ENCODE measurements at regions not wholly inside any gene's neighbourhood (a gene's known extent, or its start where the extent isn't known, plus 50 kb on each side); places are given as distances from the start of the nearest gene placed in this dataset.

DNA sequence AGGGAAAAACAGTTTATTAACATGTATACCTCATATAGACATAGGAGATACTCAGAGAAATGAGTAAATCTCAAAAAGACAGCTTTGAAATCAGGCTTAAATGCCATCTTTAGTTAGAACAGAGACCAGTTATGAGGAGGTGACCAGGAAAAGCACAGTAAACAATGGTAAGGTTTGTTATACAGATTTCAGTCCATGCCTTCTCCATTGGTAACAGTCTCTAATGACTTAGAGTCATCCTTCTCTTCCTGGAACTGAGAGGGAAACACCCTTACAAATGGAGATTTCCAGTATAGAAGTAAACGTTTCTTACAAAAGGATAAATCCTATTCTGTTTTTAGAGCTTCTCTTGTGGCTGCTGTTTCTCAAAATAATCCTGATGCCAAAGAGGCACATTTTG is 476.3 kb upstream of the NAALADL2 start:
- no peaks in the 10 kb centered on the region for H4K20me1 ChIP-seq (ENCODE audit: insufficient read depth, low read length)
- H2AFZ ChIP-seq (ENCODE audit: low read depth, low read length), result no peak overlapping the region
- Mint-ChIP-seq H3K27me3 (ENCODE audit: low read depth, unreplicated experiment) (no peaks in the 10 kb centered on the region), H3K4me1 (ENCODE audit: low read depth, unreplicated experiment) (no peaks in the 10 kb centered on the region), H3K36me3 (ENCODE audit: low read depth, unreplicated experiment) (no peaks in the 10 kb centered on the region), H3K27ac (ENCODE audit: unreplicated experiment) (no peak overlapping the region), H3K9me3 (ENCODE audit: unreplicated experiment) (no peaks in the 10 kb centered on the region), H3K4me3 (ENCODE audit: unreplicated experiment) (no peak overlapping the region)
- no peaks in the 10 kb centered on the region for H3K79me2 ChIP-seq (ENCODE audit: insufficient read depth, low read length)
- DNase-seq (ENCODE audit: low read depth) (no peak), FAIRE-seq (no peak)
- no peak overlapping the region for H3K9ac ChIP-seq (ENCODE audit: low read length)
- no peak overlapping the region for H3K27ac ChIP-seq (ENCODE audit: low read depth, low read length)
- no peak for TF ChIP-seq EZH2 (IDR thresholded peaks at IDR 0.05; ENCODE audit: insufficient read depth, low read length)
- TF ChIP-seq, protein P1, sequence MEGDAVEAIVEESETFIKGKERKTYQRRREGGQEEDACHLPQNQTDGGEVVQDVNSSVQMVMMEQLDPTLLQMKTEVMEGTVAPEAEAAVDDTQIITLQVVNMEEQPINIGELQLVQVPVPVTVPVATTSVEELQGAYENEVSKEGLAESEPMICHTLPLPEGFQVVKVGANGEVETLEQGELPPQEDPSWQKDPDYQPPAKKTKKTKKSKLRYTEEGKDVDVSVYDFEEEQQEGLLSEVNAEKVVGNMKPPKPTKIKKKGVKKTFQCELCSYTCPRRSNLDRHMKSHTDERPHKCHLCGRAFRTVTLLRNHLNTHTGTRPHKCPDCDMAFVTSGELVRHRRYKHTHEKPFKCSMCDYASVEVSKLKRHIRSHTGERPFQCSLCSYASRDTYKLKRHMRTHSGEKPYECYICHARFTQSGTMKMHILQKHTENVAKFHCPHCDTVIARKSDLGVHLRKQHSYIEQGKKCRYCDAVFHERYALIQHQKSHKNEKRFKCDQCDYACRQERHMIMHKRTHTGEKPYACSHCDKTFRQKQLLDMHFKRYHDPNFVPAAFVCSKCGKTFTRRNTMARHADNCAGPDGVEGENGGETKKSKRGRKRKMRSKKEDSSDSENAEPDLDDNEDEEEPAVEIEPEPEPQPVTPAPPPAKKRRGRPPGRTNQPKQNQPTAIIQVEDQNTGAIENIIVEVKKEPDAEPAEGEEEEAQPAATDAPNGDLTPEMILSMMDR (IDR thresholded peaks at IDR 0.05; ENCODE audit: insufficient read depth, low read depth, low read length), result no peak
- no peaks in the 10 kb centered on the region for H3K36me3 ChIP-seq (ENCODE audit: insufficient read depth, low read length)
- no peaks in the 10 kb centered on the region for H3K27me3 ChIP-seq (ENCODE audit: insufficient read depth, low read length)
- H3K4me1 ChIP-seq (ENCODE audit: insufficient read depth, low read length), result no peaks in the 10 kb centered on the region
- H3K9me3 ChIP-seq (ENCODE audit: insufficient read depth, low read depth, low read length), result no peaks in the 10 kb centered on the region
- no peak overlapping the region for H3K4me2 ChIP-seq (ENCODE audit: low read length)
- no peak overlapping the region for H3K4me3 ChIP-seq (ENCODE audit: insufficient read depth, low read depth, low read length)

DNA sequence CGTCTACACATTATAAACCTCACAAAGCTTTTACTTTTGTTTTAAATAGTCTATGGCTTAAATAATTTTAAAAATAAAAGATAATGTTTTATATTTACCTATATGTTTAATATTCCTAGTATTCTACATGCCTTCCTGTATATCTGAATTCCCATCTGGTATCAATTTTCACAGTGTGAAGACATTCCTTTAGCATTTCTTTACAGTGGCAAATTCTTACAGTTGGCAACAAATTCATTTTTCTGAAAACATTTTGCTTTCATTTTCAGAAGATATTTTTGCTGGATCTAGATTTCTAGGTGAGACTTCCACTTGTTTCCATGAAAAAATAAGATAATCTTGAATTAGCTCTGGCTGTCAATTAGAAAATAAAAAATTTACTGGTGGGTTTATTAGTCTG is 471.4 kb upstream of the NAALADL2 start:
- Histone ChIP-seq H3K4me2 (ENCODE audit: low read length) (no peak overlapping the region), H3K79me2 (ENCODE audit: insufficient read depth, low read length) (no peaks in the 10 kb centered on the region), H3K9ac (ENCODE audit: low read length) (no peak overlapping the region), H3K9me3 (ENCODE audit: insufficient read depth, low read depth, low read length) (no peaks in the 10 kb centered on the region), H2AFZ (ENCODE audit: low read depth, low read length) (no peak overlapping the region), H3K27me3 (ENCODE audit: insufficient read depth, low read length) (no peaks in the 10 kb centered on the region), H4K20me1 (ENCODE audit: insufficient read depth, low read length) (no peaks in the 10 kb centered on the region), H3K27ac (ENCODE audit: low read depth, low read length) (no peak overlapping the region), H3K4me3 (ENCODE audit: insufficient read depth, low read depth, low read length) (no peak overlapping the region), H3K4me1 (ENCODE audit: insufficient read depth, low read length) (no peaks in the 10 kb centered on the region), H3K36me3 (ENCODE audit: insufficient read depth, low read length) (no peaks in the 10 kb centered on the region)
- Mint-ChIP-seq H3K4me3 (ENCODE audit: unreplicated experiment) (no peak overlapping the region), H3K36me3 (ENCODE audit: low read depth, unreplicated experiment) (no peaks in the 10 kb centered on the region), H3K9me3 (ENCODE audit: unreplicated experiment) (peaks cover 4% of the 10 kb centered on the region), H3K27me3 (ENCODE audit: low read depth, unreplicated experiment) (no peaks in the 10 kb centered on the region), H3K27ac (ENCODE audit: unreplicated experiment) (no peak overlapping the region), H3K4me1 (ENCODE audit: low read depth, unreplicated experiment) (no peaks in the 10 kb centered on the region)
- DNase-seq (ENCODE audit: low read depth) (no peak), FAIRE-seq (no peak)
- TF ChIP-seq, protein P1 (IDR thresholded peaks at IDR 0.05; ENCODE audit: insufficient read depth, low read depth, low read length), result no peak
- TF ChIP-seq EZH2 (IDR thresholded peaks at IDR 0.05; ENCODE audit: insufficient read depth, low read length), result no peak

DNA sequence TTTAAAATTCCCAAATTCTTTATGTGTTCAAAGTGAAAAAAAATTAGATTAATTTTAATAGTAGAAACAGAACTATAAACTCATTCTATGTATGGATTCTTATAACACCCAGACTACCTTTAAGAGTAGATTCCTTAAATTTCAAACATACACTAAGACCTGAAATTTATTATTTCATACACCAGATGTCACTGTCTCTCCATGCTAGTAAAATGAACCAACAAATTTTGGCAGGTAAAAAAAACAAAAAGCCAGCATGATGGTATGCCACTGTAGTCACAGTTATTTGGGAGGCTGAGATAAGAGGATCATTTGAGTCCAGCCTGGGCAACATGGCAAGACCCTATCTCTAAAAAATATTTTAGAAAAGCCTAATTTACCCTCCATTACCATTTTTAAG is 461.3 kb upstream of the NAALADL2 start:
- Histone ChIP-seq H3K9ac (ENCODE audit: low read length) (no peak overlapping the region), H3K27ac (ENCODE audit: low read depth, low read length) (no peak overlapping the region), H3K36me3 (ENCODE audit: insufficient read depth, low read length) (no peaks in the 10 kb centered on the region), H2AFZ (ENCODE audit: low read depth, low read length) (no peak overlapping the region), H4K20me1 (ENCODE audit: insufficient read depth, low read length) (no peaks in the 10 kb centered on the region), H3K4me2 (ENCODE audit: low read length) (no peak overlapping the region), H3K79me2 (ENCODE audit: insufficient read depth, low read length) (no peaks in the 10 kb centered on the region), H3K4me1 (ENCODE audit: insufficient read depth, low read length) (no peaks in the 10 kb centered on the region), H3K9me3 (ENCODE audit: insufficient read depth, low read depth, low read length) (no peaks in the 10 kb centered on the region), H3K4me3 (ENCODE audit: insufficient read depth, low read depth, low read length) (no peak overlapping the region), H3K27me3 (ENCODE audit: insufficient read depth, low read length) (no peaks in the 10 kb centered on the region)
- Mint-ChIP-seq H3K27me3 (ENCODE audit: low read depth, unreplicated experiment) (no peaks in the 10 kb centered on the region), H3K9me3 (ENCODE audit: unreplicated experiment) (no peaks in the 10 kb centered on the region), H3K4me1 (ENCODE audit: low read depth, unreplicated experiment) (no peaks in the 10 kb centered on the region), H3K27ac (ENCODE audit: unreplicated experiment) (no peak overlapping the region), H3K36me3 (ENCODE audit: low read depth, unreplicated experiment) (no peaks in the 10 kb centered on the region), H3K4me3 (ENCODE audit: unreplicated experiment) (no peak overlapping the region)
- FAIRE-seq, result peak; percentile 29
- no peak for TF ChIP-seq EZH2 (IDR thresholded peaks at IDR 0.05; ENCODE audit: insufficient read depth, low read length)
- TF ChIP-seq, protein P1 (IDR thresholded peaks at IDR 0.05; ENCODE audit: insufficient read depth, low read depth, low read length), result peak; percentile 30
- peak; percentile 16 for DNase-seq (ENCODE audit: low read depth)
